ENCODE measurements at regions not wholly inside any gene's neighbourhood (a gene's known extent, or its start where the extent isn't known, plus 50 kb on each side); places are given as distances from the start of the nearest gene placed in this dataset.
"Not testable (repeated sequence)": the region's sequence is repeated elsewhere in the genome, so short reads cannot be mapped to it uniquely, and the experiment has no call there.

DNA sequence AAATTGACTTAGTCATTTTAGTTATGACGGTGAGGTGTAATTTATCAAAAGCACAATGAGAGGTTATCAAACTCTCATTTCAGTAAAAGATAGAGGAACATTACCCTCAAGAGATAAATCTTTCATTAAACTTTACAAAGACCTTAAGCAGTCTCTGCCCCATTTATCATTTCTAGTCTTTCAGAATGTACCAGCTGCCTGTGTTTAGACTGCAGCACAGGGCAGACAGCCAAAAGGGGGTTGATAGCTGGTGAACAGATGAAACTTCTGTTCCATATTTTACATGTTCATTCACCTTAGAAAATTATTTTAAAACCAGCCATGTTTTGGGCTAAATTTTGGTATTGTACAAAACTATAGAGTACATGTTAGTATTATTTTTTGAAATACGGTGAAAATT lies 514.6 kb upstream of the CNTN3 start:
- no peak for DNase-seq

- no peak for DNase-seq
These were observed 521.8 kb upstream of the CNTN3 start for GRCh38 chr3:75136100-75136897.

DNA sequence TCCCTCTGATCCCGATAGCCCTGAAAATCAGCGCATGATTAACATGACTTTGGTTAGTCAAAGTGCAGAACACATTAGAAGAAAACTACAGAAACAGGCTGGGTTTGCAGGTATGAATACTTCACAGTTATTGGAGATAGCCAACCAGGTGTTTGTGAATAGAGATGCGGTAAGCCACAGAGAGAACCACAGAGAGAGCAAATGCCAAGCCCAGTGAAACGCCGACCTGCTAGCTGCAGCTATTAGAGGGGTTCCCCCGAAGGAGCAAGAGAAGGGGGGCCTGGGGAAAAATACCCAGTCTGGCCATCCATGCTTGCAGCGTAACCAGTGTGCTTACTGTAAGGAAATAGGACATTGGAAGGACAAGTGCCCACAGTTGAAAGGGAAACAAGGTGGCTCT lies 523.9 kb upstream of the CNTN3 start:
- DNase-seq = no peak

GRCh38 chr3:75140904-75141615 lies 523.1 kb upstream of the FRG2C start:
- no peak for DNase-seq

- DNase-seq = no peak
These were observed 519.7 kb upstream of the FRG2C start for GRCh38 chr3:75144406-75144805.

DNA sequence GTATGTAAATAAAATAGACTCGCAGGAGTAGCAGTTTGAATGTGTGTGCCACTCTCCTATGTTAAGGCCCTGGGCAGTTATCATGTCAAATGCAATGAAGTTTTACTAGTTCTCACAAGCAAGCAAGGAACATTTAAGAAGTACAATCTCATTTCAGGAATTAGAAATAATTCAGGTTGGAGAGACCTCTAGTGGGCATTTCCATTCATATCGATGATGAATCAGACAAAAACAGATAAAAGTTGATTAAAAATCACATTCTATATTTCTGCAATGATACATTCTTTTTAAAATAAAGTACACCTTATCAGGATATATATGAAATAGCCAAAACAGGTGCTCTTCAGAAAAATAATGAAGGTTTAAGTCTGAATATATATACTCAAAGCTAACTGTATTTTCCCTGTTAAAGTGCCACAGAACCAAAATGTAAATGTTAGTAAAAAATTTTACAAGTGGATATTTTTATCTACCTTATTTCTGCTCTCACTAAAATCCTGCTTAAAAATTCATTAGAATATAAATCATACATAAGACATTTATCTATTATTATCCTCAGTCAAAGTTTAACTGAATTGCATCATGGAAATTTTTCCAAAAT lies 492.4 kb upstream of the FRG2C start:
- no peak for DNase-seq

DNA sequence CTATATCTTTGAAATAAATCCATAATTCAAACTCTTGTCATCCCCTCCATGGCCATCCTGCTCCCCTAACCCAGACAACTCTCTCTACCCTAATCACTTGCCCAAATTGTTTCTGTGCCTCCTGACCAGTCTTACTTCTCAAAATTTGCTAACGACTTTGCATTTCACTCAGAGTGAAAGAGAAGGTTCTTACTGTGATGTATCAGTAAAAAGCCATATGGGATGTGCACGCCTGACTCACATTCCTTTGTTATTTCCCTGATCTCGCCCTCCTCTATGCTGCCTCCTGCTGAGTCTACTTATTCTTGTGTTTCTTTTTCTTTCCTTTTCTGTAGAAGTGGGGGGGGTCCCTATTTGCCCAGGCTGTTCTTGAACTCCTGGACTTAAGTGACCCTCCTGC lies 487.2 kb upstream of the FRG2C start:
- DNase-seq = no peak

- no peak for DNase-seq
These were observed 483.7 kb upstream of the FRG2C start for GRCh38 chr3:75180235-75180944.

DNA sequence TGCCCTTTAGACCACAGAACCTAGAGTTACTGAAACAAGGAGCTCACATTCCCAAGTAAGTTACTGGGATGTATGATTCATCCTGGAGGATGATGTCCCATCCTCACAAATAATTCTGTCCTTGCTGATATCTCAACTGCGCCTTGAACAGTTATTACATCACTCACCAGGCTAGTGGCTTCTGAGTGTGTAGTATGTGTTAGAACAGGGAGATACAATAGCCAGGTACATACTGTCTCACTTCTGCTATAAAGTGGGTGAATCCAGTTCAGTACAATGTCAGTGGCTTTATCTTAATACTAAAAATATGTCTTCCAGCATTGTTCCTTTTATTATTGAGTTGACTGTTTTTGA lies 483.2 kb upstream of the FRG2C start:
- no peak for DNase-seq

DNA sequence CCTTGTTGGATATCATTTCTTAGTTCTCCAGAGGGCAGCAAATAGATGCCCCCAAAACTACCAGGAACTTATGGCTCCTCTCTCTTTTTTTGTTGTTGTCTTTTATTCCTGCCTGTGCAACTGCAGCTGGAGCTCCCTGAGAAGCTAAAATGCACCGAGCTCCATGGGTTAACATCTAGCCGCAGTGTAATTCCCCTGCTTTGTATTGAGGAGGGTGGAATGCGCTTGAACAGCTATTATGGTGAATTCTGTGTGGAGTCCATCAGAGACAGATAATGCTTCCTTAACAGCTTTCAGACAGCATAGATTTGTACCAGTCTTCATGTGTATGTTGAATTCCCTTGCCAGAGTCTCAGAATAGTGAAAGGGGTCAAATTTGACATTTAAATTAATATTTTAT lies 475.2 kb upstream of the FRG2C start:
- DNase-seq = no peak

GRCh38 chr3:75192146-75192616 lies 471.9 kb upstream of the FRG2C start:
- DNase-seq = no peak

DNA sequence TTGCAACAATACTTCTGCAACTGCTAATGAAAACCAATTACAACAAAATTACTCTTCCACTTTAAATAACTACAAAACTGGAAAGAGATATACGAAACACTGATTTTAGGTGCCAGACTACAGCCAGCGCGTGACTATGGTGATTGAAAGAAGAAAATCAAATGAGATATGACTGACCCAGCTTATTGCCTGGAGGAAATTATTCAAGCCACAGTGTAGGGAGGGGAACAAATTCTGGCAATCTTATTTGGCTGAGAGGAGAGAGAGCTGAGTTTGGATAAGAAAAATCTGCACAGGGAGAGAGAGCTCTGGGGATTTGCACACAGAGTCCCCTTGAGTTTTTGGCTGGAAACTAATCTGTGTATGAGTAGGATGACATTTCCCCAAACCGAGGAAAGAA lies 470.3 kb upstream of the FRG2C start:
- no peak for DNase-seq

- not testable (repeated sequence) for DNase-seq
These were observed 449.8 kb upstream of the FRG2C start for GRCh38 chr3:75214332-75214731.

DNA sequence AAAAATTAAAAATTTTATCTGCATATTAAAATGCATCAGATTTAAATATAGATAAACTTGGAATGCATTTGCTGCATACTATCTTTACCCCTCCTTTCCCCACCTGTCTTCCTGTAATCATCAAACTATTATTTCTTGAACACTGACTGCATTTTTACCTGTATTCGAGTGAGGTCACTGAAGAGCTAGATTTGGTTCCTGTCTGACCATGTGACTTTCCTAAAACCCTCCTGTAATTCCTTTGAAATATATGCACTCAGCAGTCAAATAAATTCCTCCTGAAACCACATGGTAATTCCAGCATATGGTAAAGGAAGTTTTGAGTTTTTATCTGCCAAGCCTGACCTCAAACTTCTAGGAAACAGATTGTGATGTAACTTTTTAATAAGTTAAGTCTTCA lies 445.6 kb upstream of the FRG2C start:
- DNase-seq = no peak

DNA sequence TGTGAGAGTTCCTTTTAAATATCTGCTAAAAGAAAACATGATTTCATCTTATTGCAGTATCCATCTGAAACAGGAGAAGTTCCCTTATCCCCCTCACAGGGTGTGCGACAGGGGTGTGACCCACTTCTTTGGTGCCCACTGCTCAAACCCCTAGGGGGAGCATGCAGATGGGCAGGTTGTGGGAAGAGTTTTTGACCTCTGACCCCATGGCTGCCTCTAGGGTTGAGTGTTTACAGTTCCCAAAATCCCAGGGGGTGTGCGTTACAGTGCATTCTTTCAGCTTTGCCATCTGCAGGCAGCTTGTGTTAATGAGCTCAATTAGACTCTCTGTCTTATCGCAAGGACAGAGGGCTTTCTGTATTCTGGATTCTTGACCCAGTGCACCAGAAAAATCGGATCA lies 443.2 kb upstream of the FRG2C start:
- no peak for DNase-seq

- DNase-seq = no peak
These were observed 439.7 kb upstream of the FRG2C start for GRCh38 chr3:75224412-75224811.

DNA sequence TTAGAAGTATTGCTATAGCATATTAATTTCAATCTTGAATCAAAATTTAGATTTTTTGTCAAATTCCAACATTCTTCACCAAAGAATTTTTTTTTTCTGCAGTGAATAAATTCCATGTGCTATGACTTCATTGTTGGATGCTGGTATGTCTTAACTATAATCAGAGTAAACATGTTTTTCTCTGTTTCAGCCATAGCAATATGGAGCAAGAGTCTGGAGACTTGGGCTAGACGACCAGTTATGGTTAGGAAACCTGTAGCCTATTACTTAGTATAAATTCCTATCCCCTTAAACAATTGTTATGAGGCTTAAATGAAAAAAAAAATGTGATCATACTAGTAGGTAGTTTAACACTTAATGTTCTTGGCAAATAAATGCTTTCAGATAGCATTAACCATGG lies 431.9 kb upstream of the FRG2C start:
- no peak for DNase-seq

GRCh38 chr3:75235631-75236030 lies 428.5 kb upstream of the FRG2C start:
- no peak for DNase-seq

GRCh38 chr3:75237053-75237452 lies 427.1 kb upstream of the FRG2C start:
- DNase-seq = no peak

GRCh38 chr3:75237477-75237876 lies 426.7 kb upstream of the FRG2C start:
- DNase-seq = no peak

DNA sequence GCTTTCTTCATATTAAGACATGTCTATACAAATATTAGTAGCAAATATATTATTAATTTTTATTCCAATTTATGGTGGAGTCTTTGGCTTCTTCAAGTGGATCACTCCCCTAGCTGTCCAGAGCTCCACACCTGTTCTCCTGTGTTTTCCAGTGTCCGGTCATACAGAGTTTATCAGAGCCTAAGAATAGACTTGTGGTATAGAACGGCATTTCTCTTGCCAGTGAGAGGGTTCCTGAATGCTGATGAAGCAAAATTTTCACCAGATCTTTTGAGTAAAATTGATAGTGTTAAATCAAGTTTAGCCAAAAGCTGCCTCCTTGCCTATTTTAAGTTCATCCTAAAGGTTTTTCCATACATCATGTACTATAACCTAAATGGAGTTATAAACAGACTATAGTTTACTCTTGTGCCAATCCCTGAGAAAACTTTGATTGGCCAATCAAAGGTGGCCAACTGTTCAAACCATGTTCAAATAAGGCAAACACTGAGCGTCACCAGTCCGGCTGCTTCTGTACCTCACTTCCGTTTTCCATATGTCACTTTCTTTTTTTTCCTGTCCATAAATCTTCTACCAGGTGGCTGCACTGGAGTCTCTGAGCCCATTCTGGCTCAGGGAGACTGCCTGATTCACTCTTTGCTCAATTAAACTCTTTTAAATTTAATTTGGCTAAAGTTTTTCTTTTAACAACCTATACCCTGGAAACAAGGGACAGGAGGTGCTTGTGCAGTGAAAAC lies 422.7 kb upstream of the FRG2C start:
- DNase-seq = not testable (repeated sequence)

GRCh38 chr3:75242012-75242735 lies 422.0 kb upstream of the FRG2C start:
- DNase-seq = no peak
